Fibroblast of pulmonary artery (primary cell): ENCODE measurements at regions not wholly inside any gene's neighbourhood (a gene's known extent, or its start where the extent isn't known, plus 50 kb on each side); places are given as distances from the start of the nearest gene placed in this dataset.
"Not testable (repeated sequence)": the region's sequence is repeated elsewhere in the genome, so short reads cannot be mapped to it uniquely, and the experiment has no call there.

Experiments used
- DNase-seq: peaks from one replicate; pipeline ENCODE4 v3.0.0-alpha.2; 2010; ENCODE audit warnings: low read depth
- H3K4me3 ChIP-seq: replicated peaks from 2 replicates; pipeline ENCODE4 v1.5.1; 2011; ENCODE audit warnings: low read depth, mild to moderate bottlenecking, control low read depth, low read length, moderate library complexity
- TF ChIP-seq, protein P1 (sequence below): IDR thresholded peaks from 2 replicates; pipeline ENCODE4 v1.5.1; 2011; ENCODE audit warnings: mild to moderate bottlenecking, control low read depth, low read length, inconsistent platforms; ENCODE audit errors: missing control alignments

DNA sequence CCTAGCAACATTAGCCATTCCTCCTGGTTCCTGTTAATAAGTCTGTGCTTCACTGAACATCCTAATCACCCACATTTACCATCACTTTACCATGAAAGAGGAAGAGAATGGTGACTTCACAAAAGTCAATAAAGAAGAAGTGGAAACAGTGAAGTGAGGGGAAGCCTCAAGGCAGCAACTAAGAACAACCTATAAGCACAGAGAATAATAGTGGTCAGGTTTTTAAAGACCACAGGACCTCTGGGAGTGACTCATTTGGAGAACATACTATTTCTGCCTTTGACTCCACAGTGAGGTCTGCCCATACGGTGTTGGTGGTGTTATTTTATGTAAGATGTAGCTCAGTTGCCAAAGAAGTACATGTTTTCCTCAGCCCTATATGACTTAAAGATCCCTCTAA, 86.0 kb upstream of the TET2 start:
- H3K4me3 ChIP-seq: no peak overlapping the region
- TF ChIP-seq, protein P1, sequence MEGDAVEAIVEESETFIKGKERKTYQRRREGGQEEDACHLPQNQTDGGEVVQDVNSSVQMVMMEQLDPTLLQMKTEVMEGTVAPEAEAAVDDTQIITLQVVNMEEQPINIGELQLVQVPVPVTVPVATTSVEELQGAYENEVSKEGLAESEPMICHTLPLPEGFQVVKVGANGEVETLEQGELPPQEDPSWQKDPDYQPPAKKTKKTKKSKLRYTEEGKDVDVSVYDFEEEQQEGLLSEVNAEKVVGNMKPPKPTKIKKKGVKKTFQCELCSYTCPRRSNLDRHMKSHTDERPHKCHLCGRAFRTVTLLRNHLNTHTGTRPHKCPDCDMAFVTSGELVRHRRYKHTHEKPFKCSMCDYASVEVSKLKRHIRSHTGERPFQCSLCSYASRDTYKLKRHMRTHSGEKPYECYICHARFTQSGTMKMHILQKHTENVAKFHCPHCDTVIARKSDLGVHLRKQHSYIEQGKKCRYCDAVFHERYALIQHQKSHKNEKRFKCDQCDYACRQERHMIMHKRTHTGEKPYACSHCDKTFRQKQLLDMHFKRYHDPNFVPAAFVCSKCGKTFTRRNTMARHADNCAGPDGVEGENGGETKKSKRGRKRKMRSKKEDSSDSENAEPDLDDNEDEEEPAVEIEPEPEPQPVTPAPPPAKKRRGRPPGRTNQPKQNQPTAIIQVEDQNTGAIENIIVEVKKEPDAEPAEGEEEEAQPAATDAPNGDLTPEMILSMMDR: no peak
- DNase-seq: peak; percentile 20

DNA sequence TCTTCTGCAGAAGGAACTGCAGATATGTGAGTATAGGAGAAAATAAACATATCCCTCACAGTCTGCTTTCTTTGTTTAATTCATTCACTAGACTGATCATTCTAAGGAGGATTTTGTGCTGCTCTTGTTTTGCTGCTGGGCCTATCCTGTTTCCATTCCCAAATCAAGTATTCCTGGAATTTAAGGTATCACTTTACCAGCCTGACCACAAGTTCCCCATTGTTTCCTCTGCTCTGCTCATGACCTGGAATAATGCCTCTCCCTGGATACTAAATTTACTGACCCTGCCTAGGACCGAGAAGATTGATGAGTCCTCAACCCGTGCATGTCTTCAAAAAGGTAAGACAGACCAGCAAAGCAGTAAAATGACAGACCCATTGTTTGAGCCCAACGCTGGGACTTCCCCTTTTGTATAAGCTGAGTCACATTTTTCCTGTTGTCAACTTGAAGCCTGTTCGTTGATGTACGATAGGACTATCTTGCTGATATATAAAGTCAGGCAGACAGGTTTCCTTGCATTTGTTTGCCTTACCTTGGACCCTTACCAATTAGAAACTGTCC, 85.5 kb upstream of the TET2 start:
- no peak overlapping the region for H3K4me3 ChIP-seq
- DNase-seq: peak; percentile 79
- TF ChIP-seq, protein P1: no peak

DNA sequence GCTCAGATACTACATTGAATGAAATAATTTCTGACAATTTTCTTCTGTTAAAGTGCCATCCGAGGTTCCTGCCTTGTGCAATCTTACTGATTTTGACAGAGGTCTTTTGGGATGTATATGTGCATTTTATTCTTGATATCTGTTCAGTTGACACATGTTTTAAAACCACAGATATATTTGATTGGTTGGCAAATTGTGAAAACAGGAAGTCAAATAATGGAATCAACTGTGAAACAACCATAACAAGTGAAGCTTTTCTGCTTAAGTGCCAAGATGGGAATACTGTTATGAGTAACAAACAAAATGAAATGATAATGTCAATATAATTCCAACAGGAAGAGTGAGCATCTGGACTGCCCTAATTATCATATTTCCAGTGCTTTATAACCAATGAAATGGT, 84.9 kb upstream of the TET2 start:
- H3K4me3 ChIP-seq: no peak overlapping the region
- TF ChIP-seq, protein P1: no peak
- DNase-seq: no peak

DNA sequence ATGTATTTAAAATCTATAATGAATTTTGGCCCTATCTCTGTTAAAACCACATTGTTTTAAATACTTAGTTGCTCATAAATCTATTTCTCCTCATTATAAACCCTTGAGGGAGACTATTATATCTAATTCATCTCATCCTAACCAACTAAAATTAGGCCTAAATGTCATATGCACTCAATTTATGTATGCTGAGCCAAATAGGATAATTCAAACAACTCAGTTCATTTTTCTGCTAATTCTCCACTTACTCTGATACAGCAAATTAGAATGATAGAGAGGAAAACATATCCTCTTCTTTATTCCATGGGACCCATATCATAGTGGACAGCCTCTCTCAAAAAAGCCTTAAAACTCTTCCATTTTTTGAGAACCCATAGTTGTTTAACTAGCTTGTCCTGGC, 80.3 kb upstream of the TET2 start:
- no peak overlapping the region for H3K4me3 ChIP-seq

DNA sequence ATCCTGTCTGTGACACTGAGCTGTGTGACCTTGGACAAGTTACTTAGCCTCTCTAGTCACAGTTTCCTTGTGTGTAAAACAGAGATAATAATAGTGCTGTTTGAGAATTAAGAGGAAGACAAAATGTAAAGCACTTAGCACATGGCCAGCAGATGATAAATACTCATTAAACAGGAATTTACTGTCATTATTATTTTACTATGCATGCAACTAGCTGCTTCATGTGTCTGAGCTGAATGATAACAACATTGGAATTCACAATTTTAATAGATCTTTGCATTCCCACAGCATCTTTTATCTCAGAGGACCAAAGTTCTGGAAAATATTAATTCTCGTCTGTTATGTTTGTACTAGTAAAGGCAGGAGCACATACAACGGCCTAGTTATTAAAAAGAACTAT, 79.2 kb upstream of the TET2 start:
- TF ChIP-seq, protein P1: no peak
- DNase-seq: no peak
- H3K4me3 ChIP-seq: no peak overlapping the region

More for the DNA sequence above, 80.3 kb upstream of the TET2 start:
- TF ChIP-seq, protein P1: no peak
- no peak for DNase-seq

DNA sequence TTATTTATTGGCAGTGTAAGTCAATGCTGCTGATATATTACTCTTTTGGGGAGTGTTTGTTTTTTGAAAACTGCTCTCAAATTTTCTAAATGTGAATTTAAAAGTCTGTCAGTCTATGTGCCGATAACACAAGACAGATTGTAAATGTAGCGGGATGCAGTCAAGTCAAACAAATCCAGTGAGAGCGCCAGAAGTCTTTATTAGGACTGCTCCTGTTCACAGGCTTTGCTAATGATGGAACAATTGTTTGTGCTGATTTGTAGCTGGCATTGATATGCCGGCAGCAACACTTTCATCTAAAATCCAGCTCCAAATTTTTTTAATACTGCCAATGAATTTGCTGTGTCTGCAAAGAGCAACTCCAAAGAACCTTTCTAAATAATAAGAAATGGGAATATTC, 78.7 kb upstream of the TET2 start:
- H3K4me3 ChIP-seq: no peak overlapping the region
- TF ChIP-seq, protein P1: no peak
- no peak for DNase-seq

DNA sequence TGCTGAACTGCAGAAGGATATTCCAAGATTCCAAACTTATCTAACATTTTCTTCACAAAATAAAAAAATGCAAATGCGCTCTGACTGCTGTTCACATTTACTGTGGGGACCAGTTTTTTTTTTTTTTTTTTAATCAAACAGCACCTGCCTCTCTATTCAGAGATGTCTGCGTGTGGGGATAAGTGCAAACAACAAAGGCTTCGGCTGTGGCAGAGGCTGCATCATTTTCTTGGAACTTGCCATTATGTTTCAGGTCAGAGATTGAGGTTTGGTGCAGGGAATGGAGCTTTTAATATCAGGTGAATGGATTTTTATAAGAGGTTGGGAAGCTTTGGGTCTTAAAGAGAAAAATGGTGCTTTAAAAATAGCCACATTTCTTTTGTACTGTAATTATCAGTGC, 78.2 kb upstream of the TET2 start:
- no peak overlapping the region for H3K4me3 ChIP-seq
- TF ChIP-seq, protein P1: no peak

DNA sequence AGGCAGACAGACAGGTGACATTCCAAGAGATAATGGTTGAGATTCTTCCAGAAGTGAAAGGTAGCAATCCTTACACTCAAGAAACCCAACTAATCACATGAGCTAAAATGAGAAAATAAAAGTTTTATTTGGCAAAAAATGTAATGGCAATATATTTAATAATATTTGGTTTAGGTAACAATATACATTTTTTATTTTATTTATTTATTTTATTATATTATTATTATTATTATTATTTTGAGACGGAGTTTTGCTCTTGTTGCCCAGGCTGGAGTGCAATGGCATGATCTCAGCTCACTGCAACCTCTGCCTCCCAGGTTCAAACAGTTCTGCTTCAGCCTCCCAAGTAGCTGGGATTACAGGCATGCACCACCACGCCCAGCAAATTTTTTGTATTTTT, 74.6 kb upstream of the TET2 start:
- DNase-seq, H3K4me3 ChIP-seq: not testable (repeated sequence)

More for the DNA sequence above, 78.2 kb upstream of the TET2 start:
- DNase-seq: no peak
